ENCODE measurements at regions not wholly inside any gene's neighbourhood (a gene's known extent, or its start where the extent isn't known, plus 50 kb on each side); places are given as distances from the start of the nearest gene placed in this dataset.

GRCh38 chr3:106157411-106157810, 288.6 kb upstream of the CBLB start:
- no peak overlapping the region for H3K4me3 ChIP-seq (ENCODE audit: low read depth, low read length)
- TF ChIP-seq CTCF (IDR thresholded peaks at IDR 0.05; ENCODE audit: borderline replicate concordance, insufficient read depth, low read depth, low read length) = no peak

DNA sequence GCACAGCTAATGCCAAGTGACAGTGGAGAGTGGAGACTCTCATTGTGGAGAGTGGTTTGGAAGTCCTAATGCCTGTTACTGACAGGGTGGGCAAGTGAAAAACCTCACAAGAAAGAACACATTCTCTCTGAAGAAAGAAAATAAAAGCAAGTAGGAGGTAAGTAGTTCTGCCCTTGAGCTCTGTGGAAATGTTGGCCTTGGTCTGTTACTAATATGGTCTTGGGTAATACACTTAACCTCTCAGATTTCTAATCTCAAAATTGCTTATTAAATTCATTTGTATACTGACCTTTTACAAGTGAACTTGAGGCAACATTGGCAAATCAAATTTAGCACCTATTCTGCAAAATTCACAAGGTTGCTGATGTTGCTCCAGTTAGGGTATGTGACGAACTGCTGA, 291.6 kb upstream of the CBLB start:
- no peak for TF ChIP-seq CTCF (IDR thresholded peaks at IDR 0.05; ENCODE audit: borderline replicate concordance, insufficient read depth, low read depth, low read length)

GRCh38 chr3:106161246-106161645, 292.4 kb upstream of the CBLB start:
- H3K4me3 ChIP-seq (ENCODE audit: low read depth, low read length) = no peak overlapping the region
- no peak for TF ChIP-seq CTCF (IDR thresholded peaks at IDR 0.05; ENCODE audit: borderline replicate concordance, insufficient read depth, low read depth, low read length)

More for the DNA sequence above, 291.6 kb upstream of the CBLB start:
- no peak overlapping the region for H3K4me3 ChIP-seq (ENCODE audit: low read depth, low read length)

- no peak overlapping the region for H3K4me3 ChIP-seq (ENCODE audit: low read depth, low read length)
- TF ChIP-seq CTCF (IDR thresholded peaks at IDR 0.05; ENCODE audit: borderline replicate concordance, insufficient read depth, low read depth, low read length) = no peak
Measured at GRCh38 chr3:106167728-106168127, 298.9 kb upstream of the CBLB start.

GRCh38 chr3:106168962-106169750, 300.3 kb upstream of the CBLB start:
- no peak for TF ChIP-seq CTCF (IDR thresholded peaks at IDR 0.05; ENCODE audit: borderline replicate concordance, insufficient read depth, low read depth, low read length)

DNA sequence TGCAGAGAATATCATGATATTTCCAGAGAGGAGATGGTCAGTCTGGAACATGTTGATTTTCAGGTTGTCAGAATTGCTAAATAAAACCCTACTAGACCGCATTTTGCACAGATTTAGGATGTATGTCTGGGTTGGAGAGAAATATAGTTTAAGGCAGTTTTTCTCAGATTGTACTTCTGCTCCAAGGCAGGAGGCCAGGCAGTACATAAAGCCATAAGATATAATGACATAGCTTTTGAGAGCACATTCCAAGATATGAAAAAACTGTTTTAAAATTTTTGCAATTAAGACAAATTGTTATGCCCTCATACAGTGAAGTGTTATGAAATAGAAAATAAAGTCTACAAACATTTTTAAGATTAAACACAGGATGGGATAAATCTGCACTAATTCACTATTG, 301.8 kb upstream of the CBLB start:
- no peak overlapping the region for H3K4me3 ChIP-seq (ENCODE audit: low read depth, low read length)
- no peak for TF ChIP-seq CTCF (IDR thresholded peaks at IDR 0.05; ENCODE audit: borderline replicate concordance, insufficient read depth, low read depth, low read length)

More at GRCh38 chr3:106168962-106169750, 300.3 kb upstream of the CBLB start:
- H3K4me3 ChIP-seq (ENCODE audit: low read depth, low read length) = no peak overlapping the region

GRCh38 chr3:106172101-106172500, 303.3 kb upstream of the CBLB start:
- H3K4me3 ChIP-seq (ENCODE audit: low read depth, low read length) = no peak overlapping the region
- no peak for TF ChIP-seq CTCF (IDR thresholded peaks at IDR 0.05; ENCODE audit: borderline replicate concordance, insufficient read depth, low read depth, low read length)
